ENCODE measurements at regions not wholly inside any gene's neighbourhood (a gene's known extent, or its start where the extent isn't known, plus 50 kb on each side); places are given as distances from the start of the nearest gene placed in this dataset.

DNA sequence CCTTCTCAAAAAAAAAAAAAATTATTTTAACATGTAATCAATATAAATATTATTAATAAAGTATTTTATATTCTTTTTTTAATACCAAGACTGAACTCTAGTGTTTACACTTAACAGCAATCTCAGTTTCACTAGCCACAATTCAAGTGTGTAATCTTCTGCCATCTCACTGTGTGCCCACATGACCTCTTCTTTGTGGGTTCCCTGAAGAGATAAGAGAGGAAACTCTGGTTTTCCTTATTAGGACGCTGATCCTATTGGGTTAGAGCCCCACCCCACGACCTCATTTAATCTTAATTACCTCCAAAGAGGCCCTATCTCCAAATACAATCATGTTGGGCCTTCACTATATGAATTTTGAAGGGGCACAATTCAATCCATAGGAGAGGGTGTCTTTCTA, 177.6 kb downstream of the STK31 start:
- H3K4me3 ChIP-seq (ENCODE audit: low read depth, poor library complexity, severe bottlenecking), result no peak overlapping the region
- DNase-seq (ENCODE audit: low spot score in 2 of 2), result no peak
- 40 to 41% methylated on average over 2 of the region's 2 CpGs for WGBS, 2 donors
- TF ChIP-seq POLR2A (IDR thresholded peaks at IDR 0.05), result no peak
- TF ChIP-seq, protein P1, sequence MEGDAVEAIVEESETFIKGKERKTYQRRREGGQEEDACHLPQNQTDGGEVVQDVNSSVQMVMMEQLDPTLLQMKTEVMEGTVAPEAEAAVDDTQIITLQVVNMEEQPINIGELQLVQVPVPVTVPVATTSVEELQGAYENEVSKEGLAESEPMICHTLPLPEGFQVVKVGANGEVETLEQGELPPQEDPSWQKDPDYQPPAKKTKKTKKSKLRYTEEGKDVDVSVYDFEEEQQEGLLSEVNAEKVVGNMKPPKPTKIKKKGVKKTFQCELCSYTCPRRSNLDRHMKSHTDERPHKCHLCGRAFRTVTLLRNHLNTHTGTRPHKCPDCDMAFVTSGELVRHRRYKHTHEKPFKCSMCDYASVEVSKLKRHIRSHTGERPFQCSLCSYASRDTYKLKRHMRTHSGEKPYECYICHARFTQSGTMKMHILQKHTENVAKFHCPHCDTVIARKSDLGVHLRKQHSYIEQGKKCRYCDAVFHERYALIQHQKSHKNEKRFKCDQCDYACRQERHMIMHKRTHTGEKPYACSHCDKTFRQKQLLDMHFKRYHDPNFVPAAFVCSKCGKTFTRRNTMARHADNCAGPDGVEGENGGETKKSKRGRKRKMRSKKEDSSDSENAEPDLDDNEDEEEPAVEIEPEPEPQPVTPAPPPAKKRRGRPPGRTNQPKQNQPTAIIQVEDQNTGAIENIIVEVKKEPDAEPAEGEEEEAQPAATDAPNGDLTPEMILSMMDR (IDR thresholded peaks at IDR 0.05), result no peak
- intact Hi-C loops (cut with DNase I; ENCODE audit: low total_unique reads), result no loop called here

DNA sequence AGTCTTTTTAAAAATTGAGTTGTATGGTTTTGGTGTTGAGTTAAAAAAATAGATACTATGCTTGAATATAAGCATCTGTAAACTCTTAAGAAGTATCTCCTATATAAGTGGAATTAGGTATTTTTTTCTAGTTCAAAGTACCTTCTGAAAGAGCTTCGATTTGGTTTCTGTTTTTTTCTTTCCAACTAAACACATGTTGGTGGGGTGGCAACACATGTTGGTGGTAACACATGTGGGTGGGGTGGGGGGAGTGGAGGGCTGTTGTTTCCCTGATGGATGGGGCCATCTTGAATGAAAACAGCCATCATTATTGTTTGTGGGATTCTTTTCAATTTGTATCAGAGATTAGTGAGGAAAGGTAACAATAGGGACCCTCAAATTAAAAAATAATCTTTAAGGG, 178.9 kb downstream of the STK31 start:
- intact Hi-C loops (cut with DNase I; ENCODE audit: low total_unique reads), result no loop called here
- H3K4me3 ChIP-seq (ENCODE audit: low read depth, poor library complexity, severe bottlenecking), result no peak overlapping the region
- WGBS, 2 donors, result 58 to 62% methylated on average over 1 of the region's 1 CpG
- no peak for TF ChIP-seq POLR2A (IDR thresholded peaks at IDR 0.05)
- TF ChIP-seq, protein P1 (IDR thresholded peaks at IDR 0.05), result no peak
- no peak for DNase-seq (ENCODE audit: low spot score in 2 of 2)

DNA sequence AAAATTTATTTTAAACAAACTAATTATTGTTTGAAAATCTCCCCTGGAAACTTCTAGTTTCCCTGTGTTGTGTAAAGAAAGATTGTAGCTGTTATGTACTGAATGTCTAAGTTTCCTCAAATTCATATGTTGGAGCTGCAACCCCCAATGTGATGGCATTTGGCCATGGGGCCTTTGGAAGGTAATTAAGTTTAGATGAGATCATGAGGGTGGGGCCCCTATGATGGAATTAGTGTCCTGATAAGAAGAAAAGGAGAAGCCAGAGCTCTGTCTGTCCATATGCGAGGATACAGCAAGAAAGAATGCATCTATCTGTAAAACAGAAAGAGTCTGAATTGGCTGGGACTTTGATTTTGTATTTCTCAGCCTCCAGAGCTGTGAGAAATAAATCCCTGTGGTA, 179.5 kb downstream of the STK31 start:
- intact Hi-C loops (cut with DNase I; ENCODE audit: low total_unique reads), result no loop called here
- TF ChIP-seq, protein P1 (IDR thresholded peaks at IDR 0.05), result no peak
- no peak for TF ChIP-seq POLR2A (IDR thresholded peaks at IDR 0.05)
- DNase-seq (ENCODE audit: low spot score in 2 of 2), result no peak
- WGBS, 2 donors, result 86 to 94% methylated on average over 1 of the region's 1 CpG
- H3K4me3 ChIP-seq (ENCODE audit: low read depth, poor library complexity, severe bottlenecking), result no peak overlapping the region

DNA sequence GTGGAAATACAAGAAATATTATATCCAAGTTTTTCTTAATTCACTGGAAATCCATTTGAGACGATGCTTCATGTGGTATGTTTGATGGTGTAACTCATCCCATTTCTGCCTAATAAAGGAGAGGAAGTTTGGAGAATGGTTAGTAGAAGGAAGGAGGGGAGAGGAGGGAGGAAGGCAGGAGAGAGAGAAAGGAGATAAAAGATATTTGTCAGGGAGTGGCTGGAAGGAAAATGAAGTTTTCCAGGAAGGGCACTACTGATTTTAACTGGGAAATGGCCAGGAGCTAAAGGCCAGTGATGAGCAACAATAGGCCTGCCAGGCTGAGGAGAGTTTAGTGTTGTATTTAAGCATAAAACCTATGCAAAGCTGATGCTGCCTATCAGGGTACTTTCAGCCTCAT, 182.0 kb downstream of the STK31 start:
- H3K4me3 ChIP-seq (ENCODE audit: low read depth, poor library complexity, severe bottlenecking), result no peak overlapping the region
- intact Hi-C loops (cut with DNase I; ENCODE audit: low total_unique reads), result no loop called here
- no peak for DNase-seq (ENCODE audit: low spot score in 2 of 2)
- 70 to 85% methylated on average over 1 of the region's 1 CpG for WGBS, 2 donors
- no peak for TF ChIP-seq POLR2A (IDR thresholded peaks at IDR 0.05)
- TF ChIP-seq, protein P1 (IDR thresholded peaks at IDR 0.05), result no peak

DNA sequence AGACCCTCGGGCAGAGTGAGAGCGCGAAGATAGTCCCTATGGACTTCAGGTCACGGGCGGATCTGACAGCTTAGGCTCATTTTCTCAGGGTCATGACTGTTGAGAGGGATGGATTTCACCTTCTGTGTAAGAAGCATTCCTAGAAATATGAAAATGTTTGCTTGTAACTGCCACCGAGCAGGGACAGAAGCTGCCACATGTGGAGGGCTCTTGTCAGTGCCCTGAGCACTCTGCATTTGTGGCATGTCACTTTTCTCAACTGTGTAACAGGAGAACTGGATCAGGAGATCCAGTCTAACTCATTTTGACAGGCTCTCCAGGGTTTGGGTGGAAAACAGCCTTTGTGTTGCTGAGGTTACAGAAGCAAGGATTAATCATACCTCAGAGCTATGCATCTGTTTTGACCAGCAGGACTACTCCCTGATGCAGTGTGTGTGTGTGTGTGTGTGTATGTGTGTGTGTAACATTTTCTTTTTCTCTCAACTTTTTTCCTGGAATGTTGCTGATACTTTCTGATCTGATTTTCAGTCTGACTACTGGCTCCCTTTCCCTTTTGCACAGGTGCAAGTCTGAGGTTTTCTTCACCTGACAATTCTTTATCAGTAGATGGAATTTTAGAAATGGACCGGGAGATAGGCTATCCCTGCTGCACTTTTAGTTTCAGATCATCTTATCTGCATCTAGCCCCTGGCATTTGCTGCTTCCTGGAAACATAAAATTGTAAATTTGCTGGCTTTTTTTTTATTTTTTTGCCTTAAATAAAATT, 183.3 kb downstream of the STK31 start:
- DNase-seq (ENCODE audit: low spot score in 2 of 2), result no peak
- H3K4me3 ChIP-seq (ENCODE audit: low read depth, poor library complexity, severe bottlenecking), result no peak overlapping the region
- intact Hi-C loops (cut with DNase I; ENCODE audit: low total_unique reads), result no loop called here
- 77 to 79% methylated on average over 7 of the region's 7 CpGs for WGBS, 2 donors
- TF ChIP-seq POLR2A (IDR thresholded peaks at IDR 0.05), result no peak
- TF ChIP-seq, protein P1 (IDR thresholded peaks at IDR 0.05), result no peak

All from lower leg skin (tissue), 4 donors.